ENCODE measurements at regions not wholly inside any gene's neighbourhood (a gene's known extent, or its start where the extent isn't known, plus 50 kb on each side); places are given as distances from the start of the nearest gene placed in this dataset.

DNA sequence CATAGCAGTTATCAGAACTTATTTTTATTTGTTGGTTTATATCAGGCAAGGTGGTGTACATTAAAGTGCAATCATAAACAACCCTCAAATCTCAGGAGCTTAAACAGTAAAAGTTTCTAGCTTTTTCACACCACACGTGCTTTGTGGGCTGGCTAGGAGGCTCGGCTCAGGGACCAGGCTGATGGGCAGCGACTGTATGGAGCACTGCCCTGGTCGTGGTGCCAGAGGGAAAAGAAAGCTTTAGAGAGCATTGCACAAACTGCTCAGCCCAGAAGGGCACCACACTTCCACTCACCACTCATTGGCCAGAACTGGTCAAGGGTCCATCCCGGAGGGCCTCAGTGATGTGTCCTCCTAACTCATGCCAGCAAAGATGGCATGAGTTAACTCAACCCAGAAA is 123.2 kb downstream of the AQP9 start:
- no peak for DNase-seq (ENCODE audit: low spot score)
- TF ChIP-seq, protein P1, sequence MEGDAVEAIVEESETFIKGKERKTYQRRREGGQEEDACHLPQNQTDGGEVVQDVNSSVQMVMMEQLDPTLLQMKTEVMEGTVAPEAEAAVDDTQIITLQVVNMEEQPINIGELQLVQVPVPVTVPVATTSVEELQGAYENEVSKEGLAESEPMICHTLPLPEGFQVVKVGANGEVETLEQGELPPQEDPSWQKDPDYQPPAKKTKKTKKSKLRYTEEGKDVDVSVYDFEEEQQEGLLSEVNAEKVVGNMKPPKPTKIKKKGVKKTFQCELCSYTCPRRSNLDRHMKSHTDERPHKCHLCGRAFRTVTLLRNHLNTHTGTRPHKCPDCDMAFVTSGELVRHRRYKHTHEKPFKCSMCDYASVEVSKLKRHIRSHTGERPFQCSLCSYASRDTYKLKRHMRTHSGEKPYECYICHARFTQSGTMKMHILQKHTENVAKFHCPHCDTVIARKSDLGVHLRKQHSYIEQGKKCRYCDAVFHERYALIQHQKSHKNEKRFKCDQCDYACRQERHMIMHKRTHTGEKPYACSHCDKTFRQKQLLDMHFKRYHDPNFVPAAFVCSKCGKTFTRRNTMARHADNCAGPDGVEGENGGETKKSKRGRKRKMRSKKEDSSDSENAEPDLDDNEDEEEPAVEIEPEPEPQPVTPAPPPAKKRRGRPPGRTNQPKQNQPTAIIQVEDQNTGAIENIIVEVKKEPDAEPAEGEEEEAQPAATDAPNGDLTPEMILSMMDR (IDR thresholded peaks at IDR 0.05; ENCODE audit: extremely low read depth, missing control alignments) = no peak

DNA sequence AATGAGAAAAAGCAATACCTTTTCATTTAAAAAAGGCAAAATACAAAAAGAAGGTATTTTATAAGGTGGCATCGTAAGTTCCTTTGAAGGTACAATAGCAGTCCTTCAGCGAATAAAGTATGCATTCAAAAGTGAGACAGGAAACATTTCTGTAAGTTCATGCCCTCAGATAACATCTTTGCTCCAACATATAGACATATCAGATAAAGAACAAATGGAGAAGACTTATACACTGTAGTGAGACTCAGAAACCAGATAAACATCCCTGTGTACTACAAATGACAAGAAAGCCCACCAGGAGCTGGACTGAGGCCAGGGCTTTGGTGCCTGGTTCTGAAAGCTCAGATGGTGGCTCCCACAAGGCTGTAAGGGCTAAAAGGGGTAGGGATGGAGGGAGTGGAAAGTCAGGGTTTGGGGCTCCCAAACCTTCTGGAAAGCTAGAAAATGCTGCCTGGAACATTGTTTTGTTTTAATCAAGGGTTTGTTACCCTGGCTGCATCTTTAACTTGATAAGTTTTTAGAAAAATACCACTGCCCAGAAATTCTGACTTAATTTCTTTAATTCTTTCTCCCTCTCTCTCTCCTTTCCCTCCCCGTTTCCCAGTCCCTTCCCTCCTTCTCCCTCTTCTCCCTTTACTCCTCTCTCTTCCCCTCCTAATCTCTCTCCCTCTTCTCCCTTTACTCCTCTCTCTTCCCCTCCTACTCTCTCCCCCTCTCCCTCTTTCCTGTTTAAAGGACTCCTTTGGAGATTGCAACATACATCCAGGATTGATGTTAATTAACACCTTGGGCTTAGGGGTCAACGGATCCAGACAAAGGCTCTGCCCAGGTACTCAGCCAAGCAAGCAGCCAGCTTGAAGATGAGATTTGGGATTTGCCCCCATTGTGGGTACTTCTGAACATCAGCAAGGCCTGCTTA is 126.1 kb downstream of the AQP9 start:
- TF ChIP-seq, protein P1 (IDR thresholded peaks at IDR 0.05; ENCODE audit: extremely low read depth, missing control alignments) = no peak
- no peak for DNase-seq (ENCODE audit: low spot score)

DNA sequence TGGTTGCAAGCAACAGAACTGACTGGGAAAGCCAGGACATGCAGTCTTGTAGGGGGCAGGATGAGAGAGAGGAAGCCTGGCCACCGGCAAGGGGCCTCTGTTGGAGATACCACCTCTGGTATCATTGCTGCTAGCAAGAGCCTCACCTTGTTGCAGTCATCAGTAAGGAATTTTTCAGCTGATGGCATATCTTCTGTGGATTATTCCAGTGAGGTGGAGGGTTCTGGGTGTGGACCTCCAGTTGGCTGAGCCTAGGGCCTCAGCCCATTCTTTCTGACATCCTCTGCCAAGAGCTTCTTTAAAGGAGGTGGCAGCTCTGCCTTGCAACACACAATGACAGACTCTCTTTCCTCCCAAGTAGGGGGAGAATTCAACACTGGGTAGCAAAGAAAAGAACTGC is 128.9 kb downstream of the AQP9 start:
- TF ChIP-seq, protein P1 (IDR thresholded peaks at IDR 0.05; ENCODE audit: extremely low read depth, missing control alignments) = no peak
- no peak for DNase-seq (ENCODE audit: low spot score)

DNA sequence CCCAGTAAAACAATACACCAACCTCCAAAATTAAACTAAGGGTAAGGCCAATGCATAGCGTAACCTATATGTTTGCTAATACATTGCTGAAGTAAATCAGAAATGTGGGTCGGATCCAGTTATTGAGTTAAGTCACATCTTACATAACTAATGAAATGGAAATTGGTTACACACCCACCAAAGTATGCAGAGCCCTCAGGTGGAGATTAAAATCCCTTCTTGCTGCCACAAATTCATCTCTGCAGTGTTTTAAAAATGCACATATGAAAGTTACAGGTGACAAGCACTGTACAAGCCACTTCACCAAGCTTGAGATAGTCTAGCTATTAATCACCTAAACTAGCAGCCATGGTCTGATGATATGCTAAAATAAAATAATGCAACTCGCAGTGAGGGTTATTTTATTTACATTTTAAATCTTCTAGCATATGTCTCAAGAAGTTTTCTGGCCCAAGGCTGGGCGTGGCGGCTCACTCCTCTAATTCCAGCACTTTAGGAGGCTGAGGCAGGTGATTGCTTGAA is 130.6 kb downstream of the AQP9 start:
- DNase-seq (ENCODE audit: low spot score) = no peak
- TF ChIP-seq, protein P1 (IDR thresholded peaks at IDR 0.05; ENCODE audit: extremely low read depth, missing control alignments) = no peak

DNA sequence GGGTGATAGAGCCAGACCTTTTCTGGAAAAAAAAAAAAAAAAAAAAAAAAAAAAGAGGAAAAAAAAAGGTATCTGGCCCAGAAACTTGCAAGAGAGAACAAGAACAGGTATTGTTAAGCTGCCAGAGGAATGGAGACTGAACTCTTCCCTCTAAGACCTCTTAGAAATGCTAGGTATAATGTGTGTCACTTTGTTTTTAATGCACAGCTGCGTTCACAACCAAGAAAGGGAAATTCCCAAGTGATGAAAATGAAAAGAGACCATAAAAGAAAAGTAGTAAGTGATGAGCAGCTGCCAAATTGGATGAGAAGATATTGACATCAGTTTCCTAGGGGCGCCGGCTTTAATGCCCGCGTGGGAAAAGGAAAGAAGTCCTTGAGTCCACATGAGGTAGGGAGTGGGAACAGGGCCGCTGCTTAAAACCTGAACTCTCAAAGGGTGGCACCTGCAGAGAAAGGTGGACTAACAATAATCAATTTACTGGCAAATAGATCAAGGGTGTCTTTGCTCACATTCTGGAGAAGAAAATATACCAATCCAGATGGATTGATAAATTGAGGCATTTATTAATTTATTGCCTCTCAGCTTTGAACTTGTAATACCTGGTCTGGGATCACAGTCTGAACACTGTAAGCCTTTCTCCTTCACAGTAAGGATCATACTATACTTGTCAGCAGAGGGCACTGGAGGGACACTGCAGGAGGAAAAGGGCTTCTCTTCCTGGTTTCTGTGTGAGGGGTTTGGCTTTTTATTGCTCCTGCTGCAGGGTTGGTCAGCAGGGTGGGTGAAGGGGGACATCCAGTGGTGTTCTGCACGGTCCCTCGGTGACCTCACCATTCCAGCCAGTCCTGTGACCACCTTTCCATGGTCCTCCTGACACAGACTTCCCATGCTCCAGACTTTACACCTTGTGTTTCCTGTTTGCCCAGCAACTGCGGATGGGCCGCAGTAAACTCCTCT is 131.6 kb downstream of the AQP9 start:
- DNase-seq (ENCODE audit: low spot score) = peak; percentile 50
- TF ChIP-seq, protein P1 (IDR thresholded peaks at IDR 0.05; ENCODE audit: extremely low read depth, missing control alignments) = peak; percentile 31

DNA sequence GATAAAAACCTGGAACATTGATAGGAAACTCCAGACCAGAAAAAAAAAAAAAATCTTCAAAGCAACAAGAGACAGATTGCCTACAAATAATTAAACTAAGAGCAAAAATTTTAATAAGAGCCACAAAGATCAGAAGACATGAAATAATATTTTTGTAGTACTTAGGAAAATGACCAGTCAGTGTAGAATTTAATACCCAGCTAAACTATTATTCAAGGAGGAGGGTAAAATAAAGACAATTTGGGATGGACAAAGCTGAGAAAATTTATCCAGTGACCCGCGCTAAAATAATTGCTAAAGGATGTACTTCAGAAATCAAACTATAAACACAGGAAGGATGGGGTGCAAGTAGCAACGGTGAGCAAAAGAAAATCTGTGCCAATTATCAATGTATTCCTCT is 133.2 kb downstream of the AQP9 start:
- no peak for DNase-seq (ENCODE audit: low spot score)
- TF ChIP-seq, protein P1 (IDR thresholded peaks at IDR 0.05; ENCODE audit: extremely low read depth, missing control alignments) = no peak
